HG03095 (cell line): ENCODE measurements at regions not wholly inside any gene's neighbourhood (a gene's known extent, or its start where the extent isn't known, plus 50 kb on each side); places are given as distances from the start of the nearest gene placed in this dataset.

Experiments used
- ATAC-seq: cut with Tn5 transposase; IDR thresholded peaks from one replicate; pipeline ENCODE4 v1.9.1; 2021; ENCODE audit warnings: moderate library complexity; ENCODE audit not compliant: unreplicated experiment

GRCh38 chr2:146037334-146037870, 1517.5 kb upstream of the ZEB2 start:
- ATAC-seq: no peak

GRCh38 chr2:146031158-146031557, 1511.2 kb upstream of the ZEB2 start:
- no peak for ATAC-seq

- ATAC-seq: no peak
Observed at GRCh38 chr2:146027156-146027555, 1507.2 kb upstream of the ZEB2 start.

GRCh38 chr2:146025519-146025918, 1505.6 kb upstream of the ZEB2 start:
- ATAC-seq: no peak

DNA sequence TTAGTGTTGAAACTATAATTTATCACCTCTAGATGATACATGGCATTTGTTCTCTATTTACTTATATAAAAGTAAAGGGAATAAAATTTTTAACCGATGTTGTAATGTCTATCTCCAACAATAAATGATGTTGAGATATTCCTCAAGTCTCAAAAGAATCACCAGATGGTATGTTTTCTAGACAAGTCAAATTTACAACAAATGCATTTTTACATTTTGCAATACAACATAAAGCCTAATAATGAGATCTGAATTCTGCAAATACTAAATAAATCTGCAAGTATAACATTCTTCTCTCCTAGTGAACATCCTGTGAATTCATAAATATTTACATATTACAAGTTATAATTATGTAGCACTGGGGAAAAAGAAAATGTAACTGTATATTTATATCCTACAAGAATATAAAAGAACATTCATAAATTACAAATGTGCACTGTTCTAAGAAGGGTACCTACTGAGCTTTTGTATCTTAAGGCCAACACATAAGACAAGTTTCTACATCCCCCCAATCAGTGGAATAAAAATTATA, 1504.4 kb upstream of the ZEB2 start:
- no peak for ATAC-seq

GRCh38 chr2:146004462-146004861, 1484.5 kb upstream of the ZEB2 start:
- no peak for ATAC-seq

DNA sequence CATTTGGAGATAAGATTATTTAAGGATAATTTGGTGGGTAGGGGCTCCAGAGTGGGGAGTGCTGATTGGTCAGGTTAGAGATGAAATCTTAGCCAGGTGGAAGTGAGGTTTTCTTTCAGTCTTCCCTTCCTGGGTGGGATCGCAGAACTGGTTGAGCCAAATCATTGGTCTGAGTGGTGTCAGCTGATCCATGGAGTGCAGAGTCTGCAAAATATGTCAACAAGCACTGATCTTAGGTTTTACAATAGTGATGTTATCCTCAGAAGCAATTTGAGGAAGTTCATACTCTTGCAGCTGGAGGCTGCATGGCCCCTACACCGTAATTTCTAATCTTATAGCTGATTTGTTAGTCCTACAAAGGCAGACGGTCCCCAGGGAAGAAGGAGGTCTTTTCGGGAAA, 1483.4 kb upstream of the ZEB2 start:
- no peak for ATAC-seq

- no peak for ATAC-seq
Observed at GRCh38 chr2:145994910-145995309, 1475.0 kb upstream of the ZEB2 start.

GRCh38 chr2:145992572-145992971, 1472.7 kb upstream of the ZEB2 start:
- no peak for ATAC-seq

DNA sequence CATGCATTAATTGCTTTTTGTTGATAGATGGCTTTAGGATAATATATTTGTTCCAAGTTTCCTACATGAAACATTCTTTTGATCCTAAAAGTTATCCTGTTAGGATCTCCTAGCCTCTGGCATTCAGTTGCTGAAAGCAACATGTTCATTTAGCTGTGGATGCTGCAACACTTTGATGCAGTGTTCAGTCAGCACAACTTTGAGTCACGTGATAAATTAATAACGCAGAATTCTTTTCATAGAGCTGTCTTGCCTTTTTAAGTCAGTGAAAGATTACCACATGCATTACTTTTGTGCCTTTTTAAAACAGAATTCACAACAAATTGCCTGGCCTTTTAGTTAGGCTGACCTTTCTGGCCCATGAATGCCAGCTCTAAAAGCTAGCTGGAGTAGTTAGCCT, 1467.9 kb upstream of the ZEB2 start:
- no peak for ATAC-seq

DNA sequence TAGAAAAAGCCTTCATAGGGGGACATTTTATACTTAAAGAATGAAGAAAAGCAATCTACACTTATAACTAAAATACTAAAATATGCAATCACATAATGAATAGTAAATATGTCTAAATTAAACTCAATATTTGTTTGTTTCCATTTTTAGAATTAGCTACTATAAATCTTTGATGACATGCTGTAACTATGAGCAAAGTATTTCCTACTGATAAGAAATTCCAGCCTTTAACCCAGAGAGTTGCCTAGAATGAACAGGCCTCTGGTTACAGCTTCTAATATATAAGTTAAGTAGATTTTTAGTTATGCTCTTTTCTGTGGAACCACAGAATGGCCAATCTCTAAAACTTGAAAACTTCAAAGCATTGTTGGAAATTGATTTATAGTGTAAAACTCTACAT, 1465.6 kb upstream of the ZEB2 start:
- ATAC-seq: no peak

DNA sequence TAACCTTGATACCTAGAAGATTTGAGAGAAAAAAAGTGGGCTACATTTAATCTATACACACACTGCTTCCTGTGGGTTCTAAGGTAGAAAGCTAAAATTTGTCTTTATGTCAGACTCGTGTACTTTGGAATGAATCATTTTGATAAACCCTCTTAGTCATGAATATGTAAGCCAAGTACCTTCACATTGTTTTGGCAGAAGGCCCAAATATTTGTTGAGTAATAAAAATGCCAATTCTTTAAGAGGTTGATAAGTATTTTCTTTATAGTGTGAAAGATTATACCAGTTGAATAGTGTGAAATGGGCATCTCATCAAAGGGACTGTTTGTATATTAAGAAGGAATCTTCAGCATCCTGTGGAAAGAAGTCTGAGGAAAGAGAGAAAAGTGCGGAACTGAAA, 1464.7 kb upstream of the ZEB2 start:
- no peak for ATAC-seq

- no peak for ATAC-seq
Observed at GRCh38 chr2:145980318-145980717, 1460.4 kb upstream of the ZEB2 start.

DNA sequence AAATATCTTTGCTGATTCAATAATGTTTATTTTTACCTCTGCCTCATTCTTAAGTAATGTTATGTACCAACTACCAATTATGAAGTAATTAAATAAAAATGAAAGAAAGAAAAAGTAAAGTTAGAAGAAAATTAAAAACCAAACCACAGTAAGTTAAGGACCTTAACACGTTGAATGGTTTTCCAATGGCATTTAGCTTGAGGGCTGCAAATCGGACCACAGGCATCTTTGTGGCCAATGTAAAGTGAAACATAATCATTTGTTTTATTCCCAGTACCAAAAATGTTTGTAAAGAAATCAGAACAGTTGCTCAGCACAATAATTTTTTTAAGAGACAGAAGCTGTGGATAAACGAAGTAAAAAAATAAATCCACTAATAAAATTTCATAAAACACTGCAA, 1455.5 kb upstream of the ZEB2 start:
- ATAC-seq: no peak

DNA sequence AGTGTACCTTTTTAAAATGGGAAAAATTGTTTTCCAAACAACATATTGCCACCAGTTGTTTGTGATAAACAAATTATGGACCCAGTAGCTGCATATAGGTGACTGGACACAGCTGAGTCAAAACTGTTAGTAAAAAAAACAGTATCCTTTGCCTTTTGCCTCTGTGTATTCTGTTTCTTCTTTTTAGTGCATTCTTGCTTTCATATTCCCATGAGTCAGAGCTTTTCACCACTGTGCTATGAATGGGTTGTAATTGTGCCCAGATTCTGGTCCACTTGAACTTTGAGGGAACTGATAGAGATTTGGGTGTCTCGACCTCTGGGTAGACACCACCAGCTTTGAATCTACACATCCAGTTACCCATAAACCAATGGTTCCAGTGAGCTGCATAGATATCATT, 1441.9 kb upstream of the ZEB2 start:
- no peak for ATAC-seq

GRCh38 chr2:145960479-145961163, 1440.7 kb upstream of the ZEB2 start:
- ATAC-seq: no peak

DNA sequence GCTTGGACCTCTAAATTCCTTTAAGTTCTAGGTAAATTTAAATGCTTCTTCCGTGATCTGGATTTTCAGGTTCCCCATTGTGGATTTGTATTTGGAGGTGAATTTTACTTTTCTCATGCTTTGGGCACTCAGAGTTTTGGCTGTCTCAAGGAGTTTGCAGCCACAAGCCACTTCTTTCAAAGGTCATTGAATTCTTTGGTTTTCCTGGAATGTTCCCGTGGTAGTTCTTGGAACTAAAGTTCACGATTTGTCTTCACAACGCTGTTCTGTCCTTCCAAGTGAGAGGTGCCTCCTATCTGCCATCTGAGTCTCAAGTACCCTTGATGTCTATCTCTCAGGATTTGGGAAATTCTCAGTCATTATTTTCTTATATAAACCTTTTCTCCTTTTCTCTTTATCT, 1438.7 kb upstream of the ZEB2 start:
- ATAC-seq: no peak

DNA sequence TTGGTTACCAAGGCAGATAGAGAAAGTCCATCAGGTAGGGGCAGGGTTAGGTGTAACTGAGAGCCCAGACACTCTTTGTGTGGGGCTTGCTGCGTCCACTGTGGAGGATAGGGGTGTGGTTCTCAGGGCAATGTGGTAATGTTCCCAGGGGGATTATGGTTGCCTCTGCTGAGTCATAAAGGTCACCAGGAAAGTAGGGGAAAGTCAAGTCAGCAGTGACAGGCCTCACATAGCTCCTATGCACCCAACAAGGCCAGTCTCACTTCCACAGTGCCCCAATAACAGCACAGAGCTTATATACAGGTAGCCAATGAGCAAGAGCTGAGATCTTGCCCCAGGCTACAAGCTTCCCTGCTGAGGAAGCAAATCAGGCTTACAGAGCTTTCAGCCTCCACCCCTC, 1438.0 kb upstream of the ZEB2 start:
- no peak for ATAC-seq

DNA sequence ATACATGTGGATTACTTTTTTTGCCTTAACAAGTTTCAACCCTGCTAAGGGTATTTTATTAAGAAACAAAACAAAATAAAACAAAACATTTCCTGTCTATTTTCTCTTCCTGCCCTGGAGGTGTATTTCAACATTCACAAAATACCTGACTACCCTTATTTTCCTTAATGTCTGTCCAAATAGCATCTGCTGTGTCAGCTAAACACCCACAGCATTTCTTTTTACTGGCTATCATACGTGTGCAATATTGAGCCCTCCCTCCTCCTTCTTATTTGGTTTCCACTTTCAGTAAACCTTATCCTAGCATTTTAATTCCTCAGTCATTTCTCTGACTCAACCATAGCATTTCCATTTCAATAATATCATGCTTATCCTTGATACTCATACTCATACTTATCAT, 1420.0 kb upstream of the ZEB2 start:
- no peak for ATAC-seq

GRCh38 chr2:145935016-145935415, 1415.1 kb upstream of the ZEB2 start:
- ATAC-seq: no peak

DNA sequence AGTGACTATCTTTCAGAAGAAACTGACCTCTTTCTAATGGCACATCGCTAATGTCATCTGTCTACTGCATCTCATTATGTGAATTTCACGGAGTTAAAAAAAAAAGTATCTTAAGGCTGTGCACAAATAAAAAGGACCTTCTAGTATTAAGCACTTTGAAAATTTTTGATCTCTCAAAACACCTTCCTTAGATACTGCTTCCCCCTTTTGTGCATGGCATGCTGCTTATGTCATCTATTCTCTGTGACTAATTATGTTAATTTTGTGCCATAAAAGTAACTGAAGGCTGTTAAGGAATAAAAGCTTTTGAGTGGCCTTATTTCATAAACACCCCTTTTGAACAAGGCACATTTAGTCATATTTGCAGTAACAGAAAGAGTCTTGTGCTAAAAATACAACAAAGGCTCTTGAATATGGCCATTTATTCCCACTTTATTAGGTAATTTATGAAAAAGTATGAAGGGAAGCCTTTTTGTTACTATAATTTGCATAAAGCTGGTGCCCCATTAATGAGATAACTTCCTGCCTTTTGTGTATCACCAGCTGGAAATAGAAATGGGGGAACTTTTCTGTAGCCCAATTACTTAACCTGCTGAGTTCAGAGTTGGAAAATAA, 1412.0 kb upstream of the ZEB2 start:
- ATAC-seq: no peak

DNA sequence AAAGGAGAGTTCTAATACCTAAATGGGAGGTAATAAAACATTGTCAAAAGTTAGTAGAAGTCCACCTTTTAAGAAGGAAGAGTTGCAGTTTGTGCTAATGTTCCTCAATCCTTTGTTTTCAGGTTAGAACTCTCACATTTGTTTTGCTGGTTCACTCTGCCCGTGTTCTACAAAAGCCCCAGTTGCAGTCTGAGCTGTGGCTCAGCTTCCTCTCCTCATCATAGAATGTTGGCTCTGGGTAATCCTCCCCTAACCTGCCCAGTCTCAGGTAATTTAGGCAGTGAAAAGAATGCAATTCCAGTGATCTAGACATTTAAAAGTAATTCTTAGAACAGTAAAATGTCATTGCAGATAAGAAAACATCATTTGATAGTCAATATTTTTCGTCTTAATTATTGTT, 1410.4 kb upstream of the ZEB2 start:
- no peak for ATAC-seq
